GM12878 (cell line): ENCODE measurements at regions not wholly inside any gene's neighbourhood (a gene's known extent, or its start where the extent isn't known, plus 50 kb on each side); places are given as distances from the start of the nearest gene placed in this dataset.

Experiments
- ATAC-seq: fragments of 200-7000 bp; cut with Tn5 transposase; 3 replicates; pipeline ENCODE4 v1.9.1; 2020; ENCODE audit warnings: mild to moderate bottlenecking, moderate library complexity
- BruUV-seq: library from RNA; stranded (reverse); fragments of 400-500 nt; replicated peaks from 2 replicates; lab custom pipeline; 2021; lab: Mats Ljungman, UMichigan
- CTCF ChIA-PET: fragments of 300-600 bp; sonication (Branson Sonifier 250); formaldehyde crosslinking; extraction: SDS; loops from one replicate; lab custom pipeline; 2021; ENCODE audit warnings: inconsistent platforms; lab: Yijun Ruan, JAX
- POLR2A ChIA-PET: fragments of 350-600 bp; formaldehyde crosslinking; extraction: SDS; loops from one replicate; lab custom pipeline; 2021; ENCODE audit warnings: inconsistent platforms; lab: Charles Lee
- RAD21 ChIA-PET: fragments of 300-600 bp; sonication (Branson Sonifier 250); formaldehyde crosslinking; loops from one replicate; lab custom pipeline; 2023; ENCODE audit warnings: antibody characterized with exemption; ENCODE audit not compliant: unreplicated experiment; lab: Charles Lee
- SMC1A ChIA-PET: fragments of 300-600 bp; sonication (Branson Sonifier 250); formaldehyde crosslinking; loops from one replicate; lab custom pipeline; 2023; ENCODE audit not compliant: unreplicated experiment, uncharacterized antibody; lab: Charles Lee
- DNase-seq: peaks from one replicate; pipeline ENCODE4 v3.0.0-alpha.2; 2011; ENCODE audit warnings: low read depth, low spot score
- FAIRE-seq: peaks from 3 replicates; lab custom pipeline; 2011; peaks lifted over from hg19 to GRCh38; lab: Jason Lieb, UNC
- H2AFZ ChIP-seq: 2 replicates; pipeline ENCODE4 v1.6.0; 2011; ENCODE audit warnings: low read depth, low read length, control low read depth; ENCODE audit not compliant: control insufficient read depth
- H3K27ac ChIP-seq: 2 replicates; pipeline ENCODE4 v1.5.1; 2011; ENCODE audit warnings: control low read depth; ENCODE audit not compliant: control insufficient read depth, insufficient read depth
- H3K27me3 ChIP-seq, 2 experiments: replicated peaks in 1 of 2; 2 replicates each; pipeline versions ENCODE4 v1.6.0 to v1.6.1; 2011; ENCODE audit warnings: low read length in 1 of 2; ENCODE audit not compliant: control insufficient read depth in 2 of 2, insufficient read depth in 2 of 2
- H3K36me3 ChIP-seq, 2 experiments: 2 replicates each; pipeline ENCODE4 v1.5.1; 2011; ENCODE audit warnings: low read length in 1 of 2; ENCODE audit not compliant: control insufficient read depth in 2 of 2, insufficient read depth in 2 of 2
- H3K4me1 ChIP-seq: 2 replicates; pipeline ENCODE4 v1.6.1; 2011; ENCODE audit warnings: mild to moderate bottlenecking, low read length, moderate library complexity, mixed read lengths; ENCODE audit not compliant: control insufficient read depth, insufficient read depth
- H3K4me2 ChIP-seq: 2 replicates; pipeline ENCODE4 v1.6.0; 2011; ENCODE audit warnings: control low read depth; ENCODE audit not compliant: control insufficient read depth, insufficient read depth
- H3K4me3 ChIP-seq: fragments of 200-600 bp; sonication (generic); 2 replicates; pipeline ENCODE4 v1.5.1; 2016
- H3K79me2 ChIP-seq: 2 replicates; pipeline ENCODE4 v1.6.0; 2011; ENCODE audit warnings: low read length; ENCODE audit not compliant: control insufficient read depth, insufficient read depth
- H3K9ac ChIP-seq: 2 replicates; pipeline ENCODE4 v1.8.0; 2011; ENCODE audit warnings: low read length, control low read depth, mixed read lengths; ENCODE audit not compliant: control insufficient read depth, insufficient read depth
- H3K9me3 ChIP-seq: replicated peaks from 3 replicates; pipeline ENCODE4 v1.5.1; 2011; ENCODE audit warnings: mild to moderate bottlenecking, low read length; ENCODE audit not compliant: control insufficient read depth, insufficient read depth
- H4K20me1 ChIP-seq: 2 replicates; pipeline ENCODE4 v1.6.0; 2011; ENCODE audit not compliant: control insufficient read depth, insufficient read depth
- ATF2 ChIP-seq: IDR thresholded peaks from 2 replicates; pipeline ENCODE4 v1.6.1; 2012; ENCODE audit warnings: low read length, inconsistent platforms
- ATF7 ChIP-seq: fragments of 450-650 bp; IDR thresholded peaks from 2 replicates; pipeline ENCODE4 v1.6.1; 2016; ENCODE audit warnings: low read depth, mild to moderate bottlenecking
- CREM ChIP-seq: IDR thresholded peaks from 2 replicates; pipeline ENCODE4 v1.6.1; 2014; ENCODE audit warnings: antibody characterized with exemption, low read depth
- DPF2 ChIP-seq: fragments of 450-650 bp; IDR thresholded peaks from 2 replicates; pipeline ENCODE4 v1.6.1; 2017; ENCODE audit warnings: mild to moderate bottlenecking
- ESRRA ChIP-seq: IDR thresholded peaks from 2 replicates; pipeline ENCODE4 v1.6.1; 2012; ENCODE audit warnings: mild to moderate bottlenecking, low read length, improper control_type of control experiment
- FOS ChIP-seq: IDR thresholded peaks from 3 replicates; pipeline ENCODE4 v1.6.1; 2011; ENCODE audit warnings: borderline replicate concordance; ENCODE audit not compliant: insufficient read length; ENCODE audit errors: extremely low read depth
- IKZF2 ChIP-seq, 2 experiments: fragments of 450-650 bp; IDR thresholded peaks; 2 replicates each; pipeline ENCODE4 v1.6.1; 2017; ENCODE audit warnings: mild to moderate bottlenecking in 2 of 2, moderate library complexity in 2 of 2
- IRF5 ChIP-seq: fragments of 450-650 bp; IDR thresholded peaks from 2 replicates; pipeline ENCODE4 v1.6.1; 2017; ENCODE audit warnings: borderline replicate concordance
- JUNB ChIP-seq: IDR thresholded peaks from 2 replicates; pipeline ENCODE4 v1.6.1; 2016; ENCODE audit warnings: antibody characterized with exemption, mild to moderate bottlenecking
- MTA3 ChIP-seq: IDR thresholded peaks from 2 replicates; pipeline ENCODE4 v1.6.1; 2012; ENCODE audit warnings: low read length, inconsistent platforms, borderline replicate concordance
- RBBP5 ChIP-seq: fragments of 200-600 bp; sonication (generic); conservative IDR thresholded peaks from 2 replicates; pipeline ENCODE4 v1.6.1; 2016
- RCOR1 ChIP-seq: conservative IDR thresholded peaks from 2 replicates; pipeline ENCODE4 v1.6.1; 2012; ENCODE audit warnings: low read depth, low read length, improper control_type of control experiment
- SP1 ChIP-seq: IDR thresholded peaks from one replicate; pipeline ENCODE4 v1.6.1; 2011; ENCODE audit warnings: low read depth, low read length
- SUZ12 ChIP-seq: fragments of 200-600 bp; sonication (generic); IDR thresholded peaks from one replicate; pipeline ENCODE4 v1.6.1; 2018; ENCODE audit warnings: antibody characterized with exemption, mild to moderate bottlenecking; ENCODE audit not compliant: unreplicated experiment
- TBL1XR1 ChIP-seq: IDR thresholded peaks from 2 replicates; pipeline ENCODE4 v1.6.1; 2012; ENCODE audit warnings: low read depth, low read length, improper control_type of control experiment
- YBX1 ChIP-seq: fragments of 450-650 bp; IDR thresholded peaks from 2 replicates; pipeline ENCODE4 v1.6.1; 2016; ENCODE audit warnings: antibody characterized with exemption
- ZNF24 ChIP-seq: fragments of 450-650 bp; IDR thresholded peaks from 2 replicates; pipeline ENCODE4 v1.6.1; 2017; ENCODE audit warnings: antibody characterized with exemption, mild to moderate bottlenecking
- WGBS: methylation state at CpG from one replicate; pipeline ENCODE4 v1.1.6; 2016; ENCODE audit warnings: low lambda C conversion rate; ENCODE audit not compliant: insufficient replicate concordance, insufficient coverage; ENCODE audit errors: missing lambda C conversion rate; 5-methylcytosine and 5-hydroxymethylcytosine counted together
- in situ Hi-C: fragments of 300-500 bp; cut with MboI; formaldehyde crosslinking; loops from 9 replicates; pipeline ENCODE4 v1.14.3; 2018; ENCODE audit warnings: mixed read lengths
- intact Hi-C: fragments of 100-400 bp; cut with micrococcal nuclease; formaldehyde crosslinking; loops from one replicate; pipeline ENCODE4 v1.14.2; 2022; ENCODE audit not compliant: unreplicated experiment

DNA sequence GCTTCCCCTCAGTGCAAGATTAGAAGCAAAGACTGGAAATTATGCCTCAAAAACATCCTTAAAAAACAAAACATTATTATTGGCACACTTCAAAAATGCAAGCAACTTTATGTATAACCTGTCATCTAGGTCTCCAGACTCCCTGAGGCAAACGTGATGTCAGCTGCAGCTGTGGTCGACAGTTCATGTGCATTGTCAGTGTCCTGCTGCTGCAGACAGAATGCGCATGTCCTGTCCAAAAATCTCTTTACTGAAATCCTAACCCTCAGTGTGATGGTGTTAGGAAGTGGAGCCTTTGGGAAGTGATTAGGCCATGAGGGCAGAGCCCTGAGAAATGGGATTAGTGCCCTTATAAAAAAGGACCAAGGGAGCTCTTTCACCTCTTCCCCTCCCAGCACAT lies 126.9 kb downstream of the CYRIA start:
- DNase-seq (no peak), ATAC-seq (no peak), FAIRE-seq (no peak)
- Histone ChIP-seq H3K4me2 (no peak overlapping the region), H4K20me1 (no peaks in the 10 kb centered on the region), H3K9ac (no peak overlapping the region), H2AFZ (no peak overlapping the region), H3K36me3 (no peaks in the 10 kb centered on the region), H3K4me3 (no peak overlapping the region), H3K27me3 (no peaks in the 10 kb centered on the region), H3K9me3 (no peaks in the 10 kb centered on the region), H3K27ac (no peak overlapping the region), H3K4me1 (no peaks in the 10 kb centered on the region), H3K79me2 (no peaks in the 10 kb centered on the region)
- in situ Hi-C loops (no loop called here), intact Hi-C loops (no loop called here)
- ChIA-PET RAD21 (no interaction called here), SMC1A (interaction anchor here (0.6 to 1.3 kb wide), 3 partner anchors 30 to 217 kb away, joined by 3 to 4 read pairs (median 4); no protein-coding TSS in a partner anchor), CTCF (no interaction called here), POLR2A (no interaction called here)
- no TSS peak for BruUV-seq
- 15% methylated on average over 3 of the region's 3 CpGs for WGBS
- TF ChIP-seq ESRRA (no peak), TBL1XR1 (no peak), FOS (no peak), RCOR1 (no peak), DPF2 (no peak), SP1 (no peak)
- TF ChIP-seq, all 136 proteins: peak for 0

DNA sequence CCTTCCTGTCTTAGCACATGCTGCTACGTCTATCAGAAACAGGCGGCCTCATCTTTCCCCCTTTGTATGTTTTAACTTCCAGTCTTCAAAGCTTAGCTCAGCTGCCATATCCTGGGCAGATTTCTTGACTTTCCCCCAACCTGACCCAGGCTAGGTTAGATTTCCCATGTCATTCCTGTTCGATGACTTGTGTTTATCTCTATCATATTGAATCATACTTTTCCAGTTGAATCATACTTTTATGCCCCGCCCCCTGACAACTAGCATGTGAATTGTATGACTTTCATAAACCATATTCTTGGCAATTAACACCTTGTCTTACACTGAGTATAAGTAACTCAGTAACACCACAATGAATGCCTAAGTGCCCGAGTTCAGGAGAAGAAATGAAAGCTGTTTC lies 128.3 kb downstream of the CYRIA start:
- H4K20me1 ChIP-seq: no peaks in the 10 kb centered on the region
- WGBS: 6% methylated on average over 5 of the region's 5 CpGs
- TF ChIP-seq IRF5 (no peak), ZNF24 (no peak), ATF2 (no peak), MTA3 (no peak), RBBP5 (no peak), IKZF2 (IDR thresholded peaks at IDR 0.05) (no peak), CREM (no peak), ATF7 (no peak), SUZ12 (no peak), JUNB (no peak), YBX1 (no peak)

More for the DNA sequence above, 128.3 kb downstream of the CYRIA start:
- ChIA-PET RAD21 (no interaction called here), SMC1A (no interaction called here), POLR2A (no interaction called here), CTCF (interaction anchor here (0.6 kb wide), 1 partner anchor 96 kb away, joined by 3 read pairs; no protein-coding TSS in a partner anchor)
- DNase-seq: no peak
- FAIRE-seq: no peak
- H2AFZ ChIP-seq: no peak overlapping the region
- no peak overlapping the region for H3K4me3 ChIP-seq
- no peaks in the 10 kb centered on the region for H3K36me3 ChIP-seq
- H3K27me3 ChIP-seq: no peaks in the 10 kb centered on the region
- in situ Hi-C loops (no loop called here), intact Hi-C loops (no loop called here)
- no TSS peak for BruUV-seq
- H3K27ac ChIP-seq: no peak overlapping the region
- ATAC-seq: no peak
- no peaks in the 10 kb centered on the region for H3K79me2 ChIP-seq
- H3K9me3 ChIP-seq: no peaks in the 10 kb centered on the region
- no peak overlapping the region for H3K4me2 ChIP-seq
- no peaks in the 10 kb centered on the region for H3K4me1 ChIP-seq
- no peak overlapping the region for H3K9ac ChIP-seq
